ENCODE measurements at regions not wholly inside any gene's neighbourhood (a gene's known extent, or its start where the extent isn't known, plus 50 kb on each side); places are given as distances from the start of the nearest gene placed in this dataset.
"Not testable (repeated sequence)": the region's sequence is repeated elsewhere in the genome, so short reads cannot be mapped to it uniquely, and the experiment has no call there.

GRCh38 chr12:124070394-124071074, 97.5 kb downstream of the ZNF664 start:
- DNase-seq (ENCODE audit: low read depth); H3K4me3 ChIP-seq (ENCODE audit: low read depth, low read length): not testable (repeated sequence)

GRCh38 chr12:124071075-124071443, 98.0 kb downstream of the ZNF664 start:
- DNase-seq (ENCODE audit: low read depth): no peak
- no peak overlapping the region for H3K4me3 ChIP-seq (ENCODE audit: low read depth, low read length)
- no peak for TF ChIP-seq CTCF (conservative IDR thresholded peaks at IDR 0.05; ENCODE audit: low read depth, low read length)

- TF ChIP-seq CTCF (conservative IDR thresholded peaks at IDR 0.05; ENCODE audit: low read depth, low read length): no peak
- no peak for DNase-seq (ENCODE audit: low read depth)
- no peak overlapping the region for H3K4me3 ChIP-seq (ENCODE audit: low read depth, low read length)
Measured at GRCh38 chr12:124073356-124074035, 100.5 kb downstream of the ZNF664 start.

GRCh38 chr12:124075841-124076240, 102.8 kb downstream of the ZNF664 start:
- no peak overlapping the region for H3K4me3 ChIP-seq (ENCODE audit: low read depth, low read length)
- no peak for DNase-seq (ENCODE audit: low read depth)
- no peak for TF ChIP-seq CTCF (conservative IDR thresholded peaks at IDR 0.05; ENCODE audit: low read depth, low read length)

GRCh38 chr12:124077701-124078100, 104.7 kb downstream of the ZNF664 start:
- H3K4me3 ChIP-seq (ENCODE audit: low read depth, low read length): no peak overlapping the region
- DNase-seq (ENCODE audit: low read depth): no peak
- TF ChIP-seq CTCF (conservative IDR thresholded peaks at IDR 0.05; ENCODE audit: low read depth, low read length): no peak

- TF ChIP-seq CTCF (conservative IDR thresholded peaks at IDR 0.05; ENCODE audit: low read depth, low read length): no peak
- no peak overlapping the region for H3K4me3 ChIP-seq (ENCODE audit: low read depth, low read length)
- no peak for DNase-seq (ENCODE audit: low read depth)
Measured at GRCh38 chr12:124078800-124079199, 105.8 kb downstream of the ZNF664 start.

GRCh38 chr12:124080649-124081048, 107.6 kb downstream of the ZNF664 start:
- H3K4me3 ChIP-seq (ENCODE audit: low read depth, low read length): no peak overlapping the region
- no peak for TF ChIP-seq CTCF (conservative IDR thresholded peaks at IDR 0.05; ENCODE audit: low read depth, low read length)
- DNase-seq (ENCODE audit: low read depth): no peak

Data from epithelial cell of proximal tubule (primary cell).